C1 segment of cervical spinal cord (tissue), 14 donors: ENCODE measurements at regions not wholly inside any gene's neighbourhood (a gene's known extent, or its start where the extent isn't known, plus 50 kb on each side); places are given as distances from the start of the nearest gene placed in this dataset.
"Not testable (repeated sequence)": the region's sequence is repeated elsewhere in the genome, so short reads cannot be mapped to it uniquely, and the experiment has no call there.

ENCODE experiments used
- DNase-seq, 14 donors: peaks; one replicate each; lab custom pipeline; 2025; lab: John Stamatoyannopoulos, UW

- no peak for DNase-seq
These were observed 1352.6 kb upstream of the GJE1 start for GRCh38 chr6:140779991-140780596.

DNA sequence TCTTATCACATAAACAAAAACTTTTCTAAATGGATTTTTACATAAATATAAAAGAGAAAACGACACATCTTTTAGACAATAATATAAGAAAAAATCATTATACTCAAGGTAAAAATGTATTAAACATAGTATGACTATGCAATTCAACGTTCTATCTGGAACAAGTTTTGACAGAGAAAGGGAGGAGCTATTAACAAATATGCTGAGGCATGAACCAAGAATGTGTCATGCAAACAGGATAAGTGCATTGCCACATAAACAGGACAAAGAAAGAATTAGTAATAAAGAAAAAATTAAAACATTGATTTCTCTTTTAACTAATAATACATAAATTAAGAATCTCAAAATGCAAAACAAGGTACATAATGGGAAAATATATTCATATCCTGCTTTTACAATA, 1353.4 kb upstream of the GJE1 start:
- DNase-seq: no peak

GRCh38 chr6:140777780-140778179, 1354.9 kb upstream of the GJE1 start:
- DNase-seq: no peak

GRCh38 chr6:140775061-140775460, 1357.7 kb upstream of the GJE1 start:
- no peak for DNase-seq

DNA sequence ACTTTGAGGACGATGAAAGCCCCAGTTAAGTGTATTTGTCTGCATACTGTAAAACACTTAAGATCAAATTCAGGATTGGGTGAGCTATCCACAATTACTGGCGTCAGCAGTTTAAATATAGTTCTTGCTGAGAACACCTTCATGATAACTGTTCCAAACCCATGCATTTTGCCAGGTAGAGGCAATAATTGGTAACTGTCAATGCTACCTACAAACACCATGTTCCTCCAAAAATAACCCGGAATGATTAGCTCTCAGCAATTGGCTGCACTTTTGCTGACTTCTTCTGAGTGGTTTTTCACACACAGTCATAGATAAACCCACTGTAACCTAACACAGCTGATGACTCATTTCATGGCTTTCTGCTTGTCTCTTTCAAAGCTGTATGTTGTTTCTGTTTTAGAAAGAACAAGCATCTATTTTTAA, 1358.6 kb upstream of the GJE1 start:
- no peak for DNase-seq

GRCh38 chr6:140773276-140773675, 1359.4 kb upstream of the GJE1 start:
- no peak for DNase-seq

GRCh38 chr6:140772576-140772975, 1360.1 kb upstream of the GJE1 start:
- DNase-seq: no peak

- DNase-seq: no peak
These were observed 1364.6 kb upstream of the GJE1 start for GRCh38 chr6:140768133-140768532.

DNA sequence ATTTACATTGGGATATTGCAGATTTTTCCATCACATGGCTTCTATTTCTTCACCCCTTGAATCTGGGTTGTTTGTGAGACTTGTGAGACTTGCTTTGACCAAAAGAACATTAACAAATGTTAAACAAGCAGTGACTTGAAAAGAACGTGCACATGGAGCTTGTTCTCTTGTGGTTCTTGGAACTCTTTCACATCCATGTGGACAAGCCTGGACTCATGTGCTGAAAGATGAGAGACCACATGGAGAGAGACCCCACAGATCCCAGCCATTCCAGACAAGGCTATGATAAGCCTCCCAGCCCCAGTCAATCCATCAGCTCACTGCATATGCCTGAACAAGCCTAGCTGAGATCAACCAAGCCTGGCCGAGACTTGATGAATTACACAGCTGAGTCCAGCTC, 1365.7 kb upstream of the GJE1 start:
- DNase-seq: no peak

DNA sequence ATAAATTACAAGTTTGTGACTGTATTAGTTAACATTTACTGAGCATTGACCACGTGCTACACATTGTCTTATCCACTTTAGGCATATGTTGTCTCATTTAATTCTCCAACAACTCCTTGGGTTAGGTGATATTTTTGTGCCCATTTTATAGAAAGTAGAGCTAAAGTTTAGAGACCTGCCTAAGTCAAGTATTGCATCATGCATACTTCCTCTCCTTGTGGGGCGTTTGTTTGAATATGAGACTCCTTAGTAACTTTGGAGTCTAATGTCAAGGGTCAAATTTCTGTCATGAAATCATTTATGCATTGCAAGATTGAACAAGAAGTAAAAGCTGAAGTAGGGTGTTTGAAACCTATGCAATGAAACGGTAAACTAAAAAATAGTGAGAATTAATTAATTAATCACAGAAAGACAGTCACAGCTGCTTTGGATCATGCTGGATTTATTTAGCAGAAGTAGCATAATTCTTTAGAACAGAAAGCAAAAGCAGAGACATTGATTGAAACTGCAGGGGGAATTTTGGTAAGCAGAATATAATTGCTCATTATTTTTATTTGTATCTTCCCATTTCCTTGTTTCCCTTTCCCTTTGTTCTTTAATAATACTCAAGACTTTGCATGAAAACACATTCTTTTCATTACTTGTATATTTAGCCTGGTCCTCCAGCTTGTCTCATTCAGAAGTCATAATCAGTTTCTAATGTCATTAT, 1374.4 kb upstream of the GJE1 start:
- no peak for DNase-seq

DNA sequence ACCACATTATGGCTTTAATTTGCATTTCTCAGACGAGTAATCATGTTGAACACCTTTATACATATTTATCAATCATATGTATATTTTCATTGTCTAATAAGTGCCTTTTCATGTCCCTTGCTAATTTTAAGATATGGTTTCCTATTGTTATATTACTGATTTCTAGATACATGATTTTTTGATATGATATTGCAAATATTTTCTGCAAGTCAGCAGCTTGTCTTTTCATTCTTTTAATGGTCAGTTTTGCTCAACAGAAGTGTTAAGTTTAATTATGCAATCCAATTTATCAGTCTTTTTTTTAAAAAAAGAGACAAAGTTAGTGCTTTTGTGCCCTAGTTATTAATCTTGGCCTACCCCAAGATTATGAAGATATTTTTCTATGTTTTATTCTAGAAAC, 1377.8 kb upstream of the CITED2 start:
- no peak for DNase-seq

DNA sequence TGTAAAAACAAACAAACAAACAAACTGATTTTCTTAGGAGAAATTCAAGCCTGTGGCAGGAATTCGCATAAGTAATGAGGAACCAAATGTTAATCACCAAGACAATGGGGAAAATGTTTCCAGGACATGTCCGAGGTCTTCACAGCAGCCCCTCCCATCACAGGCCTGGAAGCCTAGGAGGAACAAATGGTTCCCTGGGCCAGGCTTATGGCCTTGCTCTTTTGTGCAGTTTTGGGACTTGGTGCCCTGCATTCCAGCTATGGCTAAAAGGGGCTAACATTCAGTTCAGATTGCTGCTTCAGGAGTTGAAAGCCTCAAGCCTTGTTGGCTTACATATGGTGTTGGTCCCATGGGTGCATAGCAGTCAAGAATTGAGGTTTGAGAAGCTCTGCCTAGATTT, 1372.7 kb upstream of the CITED2 start:
- DNase-seq: no peak

GRCh38 chr6:140744659-140745320, 1370.3 kb upstream of the CITED2 start:
- DNase-seq: no peak

- DNase-seq: no peak
These were observed 1361.8 kb upstream of the CITED2 start for GRCh38 chr6:140736231-140736630.

GRCh38 chr6:140732991-140733390, 1358.5 kb upstream of the CITED2 start:
- DNase-seq: no peak

DNA sequence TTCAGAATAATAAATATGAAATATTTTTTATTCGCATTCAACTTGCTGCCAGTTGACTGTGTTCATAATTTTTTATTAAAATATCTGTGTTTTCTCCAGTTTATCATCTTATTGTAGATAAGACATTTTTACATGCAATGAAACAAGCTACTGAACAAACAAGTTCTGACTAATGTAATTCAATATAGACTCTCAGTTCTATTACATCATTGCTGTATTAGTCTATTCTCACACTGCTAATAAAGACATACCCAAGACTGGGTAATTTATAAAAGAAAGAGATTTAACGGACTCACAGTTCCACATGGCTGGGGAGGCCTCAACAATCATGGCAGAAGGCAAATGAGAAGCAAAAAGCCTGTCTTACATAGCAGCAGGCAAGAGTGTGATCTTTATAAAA, 1357.7 kb upstream of the CITED2 start:
- DNase-seq: no peak

DNA sequence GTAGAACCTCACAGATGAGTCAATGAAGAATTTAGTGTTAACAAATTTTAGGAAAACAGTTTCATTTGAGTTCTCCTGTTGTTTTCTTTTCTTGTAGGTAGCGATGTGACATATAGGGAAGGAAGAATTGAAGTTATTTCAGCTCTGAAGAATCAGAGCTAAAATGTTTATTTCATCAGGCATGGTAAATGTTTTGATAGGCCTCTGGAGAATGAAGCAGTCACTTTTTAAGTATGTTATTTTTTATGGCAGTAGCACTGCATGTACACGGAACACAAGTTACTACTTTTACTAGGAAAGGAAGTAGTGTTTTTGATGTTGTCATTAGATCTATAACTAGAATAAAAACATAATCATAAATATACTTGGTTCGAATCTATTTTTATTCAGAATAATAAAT, 1357.3 kb upstream of the CITED2 start:
- no peak for DNase-seq

DNA sequence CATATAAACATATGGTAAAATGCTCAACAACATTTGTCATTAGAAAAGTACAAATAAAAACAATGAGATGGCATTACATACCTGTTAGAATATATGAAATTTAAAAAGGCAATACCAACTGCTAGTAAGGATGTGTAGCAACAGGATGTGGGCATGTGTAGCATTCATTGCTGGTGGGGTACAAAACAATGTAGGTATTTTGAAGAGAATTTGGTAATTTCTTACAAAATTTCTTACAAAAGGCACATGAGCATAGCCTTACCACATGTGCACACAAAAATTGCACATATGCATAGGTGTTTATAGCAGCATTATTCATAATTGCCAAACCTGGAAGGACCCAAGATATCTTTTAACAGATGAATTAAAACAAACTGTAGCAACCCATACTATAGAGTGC, 1355.1 kb upstream of the CITED2 start:
- no peak for DNase-seq

DNA sequence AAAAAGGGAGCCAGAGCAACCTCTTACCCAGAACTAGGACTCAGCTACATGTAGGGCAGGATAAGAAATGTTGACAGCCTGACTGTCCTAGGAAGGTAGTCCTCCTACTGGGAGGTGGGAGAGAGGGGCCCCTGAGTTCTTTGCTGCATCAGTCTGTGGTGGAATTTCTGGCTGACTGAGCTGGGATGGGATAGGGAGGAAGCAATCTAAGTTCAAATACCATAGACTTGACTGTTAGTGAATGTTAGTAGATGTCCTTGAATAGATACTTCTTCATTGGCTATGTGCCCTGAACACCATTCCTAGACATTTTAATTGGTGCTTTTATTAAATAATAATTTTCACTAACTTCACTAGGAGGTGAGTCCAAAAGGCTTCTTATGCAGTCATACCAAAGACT, 1343.6 kb upstream of the CITED2 start:
- no peak for DNase-seq

- DNase-seq: no peak
These were observed 1339.0 kb upstream of the CITED2 start for GRCh38 chr6:140713495-140713894.

DNA sequence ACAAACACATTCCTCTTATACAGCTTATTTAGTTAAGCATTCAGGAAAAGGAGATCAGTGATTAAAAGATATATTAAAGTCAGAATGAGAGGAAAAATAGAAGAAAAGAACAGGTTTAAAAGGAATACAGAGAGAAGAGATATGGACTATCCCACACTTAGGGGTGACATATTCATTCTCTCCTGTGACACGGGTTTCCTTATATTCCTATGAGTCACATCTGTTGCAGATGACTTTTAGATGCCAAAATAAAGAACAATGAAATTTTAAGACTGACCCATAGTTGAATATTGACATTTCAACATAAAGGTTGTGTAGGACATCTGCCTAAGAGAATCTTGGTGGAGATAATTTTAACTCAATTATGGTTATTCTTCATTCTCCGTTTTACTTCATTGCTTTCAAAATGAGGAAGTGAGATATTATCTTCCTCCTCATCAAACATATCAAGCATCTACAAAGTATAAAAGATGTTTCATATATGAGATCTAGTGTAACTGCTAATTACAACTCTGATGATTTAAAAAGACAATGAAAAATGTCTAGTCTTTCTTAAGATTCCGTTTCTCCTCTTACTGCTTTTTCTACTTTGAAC, 1336.7 kb upstream of the CITED2 start:
- no peak for DNase-seq

GRCh38 chr6:140708441-140708840, 1334.0 kb upstream of the CITED2 start:
- no peak for DNase-seq

DNA sequence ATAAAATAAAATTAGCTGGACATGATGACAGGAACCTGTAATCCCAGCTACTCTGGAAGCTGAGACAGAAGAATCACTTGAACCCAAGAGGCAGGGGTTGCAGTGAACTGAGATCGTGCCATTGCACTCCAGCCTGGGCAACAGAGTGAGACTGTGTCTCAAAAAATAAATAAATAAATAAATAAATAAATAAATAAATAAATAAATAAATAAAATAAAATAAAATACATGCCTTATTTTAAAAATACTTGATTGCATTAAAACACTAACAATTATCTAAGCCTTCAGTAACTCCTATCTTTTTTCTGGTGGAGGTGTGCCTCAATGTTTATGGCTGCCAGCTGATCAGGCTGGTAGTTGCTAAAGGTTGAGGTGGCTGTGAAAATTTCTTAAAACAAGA, 1329.6 kb upstream of the CITED2 start:
- not testable (repeated sequence) for DNase-seq
